ENCODE measurements at regions not wholly inside any gene's neighbourhood (a gene's known extent, or its start where the extent isn't known, plus 50 kb on each side); places are given as distances from the start of the nearest gene placed in this dataset.
"Not testable (repeated sequence)": the region's sequence is repeated elsewhere in the genome, so short reads cannot be mapped to it uniquely, and the experiment has no call there.

DNA sequence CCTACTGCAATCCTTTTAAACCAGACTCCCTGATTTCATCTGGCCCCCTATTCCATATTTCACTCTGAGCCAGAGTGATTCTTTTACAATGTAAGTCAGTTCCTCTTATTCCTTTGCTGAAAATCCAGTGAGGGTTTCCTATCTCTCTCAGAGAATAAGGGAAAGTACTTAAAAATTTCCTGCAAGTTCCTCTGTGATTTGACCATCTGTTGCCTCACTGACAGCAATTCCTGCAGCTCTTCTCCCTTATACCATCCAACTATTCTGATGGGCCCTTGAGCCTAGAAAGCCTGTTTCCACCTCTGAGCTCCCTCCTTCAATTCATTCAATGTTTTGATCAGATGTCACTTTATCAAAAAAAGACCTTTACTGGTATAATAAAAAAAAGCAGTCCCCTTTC lies 317.1 kb upstream of the CCNH start:
- no peak overlapping the region for H3K27ac ChIP-seq (ENCODE audit: low read length in 2 of 2)
- no peak for DNase-seq
- intact Hi-C loops (cut with micrococcal nuclease), result no loop called here
- no peaks in the 10 kb centered on the region for H3K9me3 Mint-ChIP-seq (ENCODE audit: insufficient read depth)
- H3K9ac ChIP-seq (ENCODE audit: low read length), result no peak overlapping the region
- no peaks in the 10 kb centered on the region for H3K9me3 ChIP-seq (ENCODE audit: control extremely low read depth in 1 of 3, control insufficient read depth in 2 of 3, insufficient read depth in 1 of 3, low read length in 2 of 3)
- H3K27me3 Mint-ChIP-seq, result peaks cover 7% of the 10 kb centered on the region
- no peaks in the 10 kb centered on the region for H3K4me1 ChIP-seq (ENCODE audit: control insufficient read depth in 2 of 2, insufficient read depth in 2 of 2, low read length in 2 of 2)
- no peaks in the 10 kb centered on the region for H3K36me3 ChIP-seq (replicated peaks in 1 of 2; ENCODE audit: control extremely low read depth in 1 of 2, control insufficient read depth in 1 of 2, extremely low read depth in 1 of 2, insufficient read depth in 2 of 2, low read length in 1 of 2)
- CTCF ChIA-PET, result no interaction called here
- no peak overlapping the region for H3K27ac Mint-ChIP-seq
- ATAC-seq (ENCODE audit: low read depth), result no peak
- no peak for TF ChIP-seq CTCF (IDR thresholded peaks at IDR 0.05)
- no peak for TF ChIP-seq EZH2 (IDR thresholded peaks at IDR 0.05; ENCODE audit: borderline replicate concordance, insufficient read depth, low read depth, low read length, poor library complexity, severe bottlenecking)
- no peaks in the 10 kb centered on the region for H4K20me1 ChIP-seq (ENCODE audit: control insufficient read depth, insufficient read depth, low read length, poor library complexity, severe bottlenecking)
- H2AFZ ChIP-seq (ENCODE audit: insufficient read depth, low read depth, low read length, poor library complexity, severe bottlenecking), result no peak overlapping the region
- no peaks in the 10 kb centered on the region for H3K27me3 ChIP-seq (replicated peaks in 1 of 4; ENCODE audit: control extremely low read depth in 1 of 4, control insufficient read depth in 3 of 4, insufficient read depth in 4 of 4, low read length in 3 of 4)
- H3K79me2 ChIP-seq (ENCODE audit: control insufficient read depth, insufficient read depth, low read length), result no peaks in the 10 kb centered on the region
- no peak overlapping the region for H3K4me3 ChIP-seq (ENCODE audit: control extremely low read depth in 1 of 5, extremely low read depth in 1 of 5, insufficient read depth in 1 of 5, low read depth in 2 of 5, low read length in 4 of 5)
- H3K4me1 Mint-ChIP-seq, result no peaks in the 10 kb centered on the region
- no peak overlapping the region for H3K4me3 Mint-ChIP-seq
- H3K4me2 ChIP-seq (replicated peaks; ENCODE audit: low read depth, low read length, poor library complexity, severe bottlenecking), result no peak overlapping the region
- POLR2A ChIA-PET, result no interaction called here

DNA sequence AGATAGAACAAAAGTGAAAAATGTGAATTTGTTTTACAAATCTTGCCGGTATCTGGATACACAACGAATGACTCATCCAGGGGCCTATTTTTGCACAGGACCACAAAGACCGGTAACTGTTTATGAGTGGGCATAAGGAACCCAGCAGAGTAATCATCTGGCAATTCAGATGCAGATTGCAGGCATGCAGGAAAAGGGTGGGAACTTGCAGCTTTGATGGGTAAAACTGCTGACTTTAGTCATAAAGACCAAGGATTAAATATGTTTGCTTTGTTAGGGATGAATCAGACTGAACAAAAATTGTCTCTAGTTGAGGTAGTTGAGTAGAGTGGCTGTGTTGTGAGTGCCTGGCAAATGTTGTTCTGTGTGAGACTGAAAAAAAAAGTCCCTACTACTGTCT lies 309.6 kb upstream of the CCNH start:
- CTCF ChIA-PET, result no interaction called here
- H3K27ac Mint-ChIP-seq, result no peak overlapping the region
- no peak overlapping the region for H3K27ac ChIP-seq (ENCODE audit: low read length in 2 of 2)
- no peaks in the 10 kb centered on the region for H3K4me1 Mint-ChIP-seq
- H3K4me1 ChIP-seq (ENCODE audit: control insufficient read depth in 2 of 2, insufficient read depth in 2 of 2, low read length in 2 of 2), result no peaks in the 10 kb centered on the region
- H3K4me2 ChIP-seq (replicated peaks; ENCODE audit: low read depth, low read length, poor library complexity, severe bottlenecking), result no peak overlapping the region
- peaks cover 3% of the 10 kb centered on the region for H3K27me3 Mint-ChIP-seq
- no peaks in the 10 kb centered on the region for H3K9me3 Mint-ChIP-seq (ENCODE audit: insufficient read depth)
- no peaks in the 10 kb centered on the region for H3K36me3 ChIP-seq (replicated peaks in 1 of 2; ENCODE audit: control extremely low read depth in 1 of 2, control insufficient read depth in 1 of 2, extremely low read depth in 1 of 2, insufficient read depth in 2 of 2, low read length in 1 of 2)
- no peaks in the 10 kb centered on the region for H4K20me1 ChIP-seq (ENCODE audit: control insufficient read depth, insufficient read depth, low read length, poor library complexity, severe bottlenecking)
- no peak overlapping the region for H2AFZ ChIP-seq (ENCODE audit: insufficient read depth, low read depth, low read length, poor library complexity, severe bottlenecking)
- TF ChIP-seq CTCF (IDR thresholded peaks at IDR 0.05) (no peak), EZH2 (IDR thresholded peaks at IDR 0.05; ENCODE audit: borderline replicate concordance, insufficient read depth, low read depth, low read length, poor library complexity, severe bottlenecking) (no peak)
- no peak for ATAC-seq (ENCODE audit: low read depth)
- no peak overlapping the region for H3K4me3 ChIP-seq (ENCODE audit: control extremely low read depth in 1 of 5, extremely low read depth in 1 of 5, insufficient read depth in 1 of 5, low read depth in 2 of 5, low read length in 4 of 5)
- DNase-seq, result no peak
- H3K9me3 ChIP-seq (ENCODE audit: control extremely low read depth in 1 of 3, control insufficient read depth in 2 of 3, insufficient read depth in 1 of 3, low read length in 2 of 3), result peaks cover 0 to 5% (median 0%) of the 10 kb centered on the region in 3 donors
- POLR2A ChIA-PET, result no interaction called here
- no peak overlapping the region for H3K4me3 Mint-ChIP-seq
- WGBS (ENCODE audit: insufficient coverage), result 71% methylated on average over 3 of the region's 3 CpGs
- H3K9ac ChIP-seq (ENCODE audit: low read length), result no peak overlapping the region
- intact Hi-C loops (cut with micrococcal nuclease), result no loop called here
- no peaks in the 10 kb centered on the region for H3K27me3 ChIP-seq (replicated peaks in 1 of 4; ENCODE audit: control extremely low read depth in 1 of 4, control insufficient read depth in 3 of 4, insufficient read depth in 4 of 4, low read length in 3 of 4)
- no peaks in the 10 kb centered on the region for H3K79me2 ChIP-seq (ENCODE audit: control insufficient read depth, insufficient read depth, low read length)

DNA sequence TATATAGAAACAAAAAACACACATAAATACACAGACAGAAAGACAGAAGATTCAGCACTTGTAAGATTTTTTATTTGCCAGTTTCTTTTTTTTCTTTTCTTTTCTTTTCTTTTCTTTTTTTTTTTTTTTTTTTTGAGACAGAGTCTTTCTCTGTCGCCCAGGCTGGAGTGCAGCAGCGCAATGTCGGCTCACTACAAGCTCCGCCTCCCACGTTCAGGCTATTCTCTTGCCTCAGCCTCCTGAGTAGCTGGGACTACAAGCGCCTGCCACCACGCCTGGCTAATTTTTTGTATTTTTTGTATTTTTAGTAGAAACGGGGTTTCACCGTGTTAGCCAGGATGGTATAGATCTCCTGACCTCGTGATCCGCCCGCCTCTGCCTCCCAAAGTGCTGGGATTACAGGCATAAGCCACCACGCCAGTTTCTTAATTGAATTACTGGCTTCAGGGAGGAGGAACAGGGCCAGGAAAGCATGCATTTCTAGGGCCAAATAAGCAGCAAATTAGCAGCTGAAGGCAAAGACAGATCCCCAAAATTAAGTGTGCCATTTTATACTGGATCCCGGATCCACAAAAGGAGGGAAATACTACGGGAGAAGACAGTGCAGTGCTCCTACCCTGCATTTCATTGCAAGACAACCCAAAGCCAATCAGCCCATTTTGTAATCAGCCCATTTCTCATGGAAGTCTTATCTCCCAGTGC lies 305.6 kb upstream of the CCNH start:
- H3K4me1 ChIP-seq (ENCODE audit: control insufficient read depth in 2 of 2, insufficient read depth in 2 of 2, low read length in 2 of 2); POLR2A ChIA-PET: not testable (repeated sequence)

More for the DNA sequence above, 305.6 kb upstream of the CCNH start:
- H2AFZ ChIP-seq (ENCODE audit: insufficient read depth, low read depth, low read length, poor library complexity, severe bottlenecking); H3K4me3 Mint-ChIP-seq; CTCF ChIA-PET; H3K79me2 ChIP-seq (ENCODE audit: control insufficient read depth, insufficient read depth, low read length); H3K4me2 ChIP-seq (replicated peaks; ENCODE audit: low read depth, low read length, poor library complexity, severe bottlenecking); H3K27ac Mint-ChIP-seq; H3K9ac ChIP-seq (ENCODE audit: low read length); H3K9me3 Mint-ChIP-seq (ENCODE audit: insufficient read depth); DNase-seq; H3K4me1 Mint-ChIP-seq; intact Hi-C loops (cut with micrococcal nuclease); H3K27me3 ChIP-seq (replicated peaks in 1 of 4; ENCODE audit: control extremely low read depth in 1 of 4, control insufficient read depth in 3 of 4, insufficient read depth in 4 of 4, low read length in 3 of 4); H3K27me3 Mint-ChIP-seq; H3K9me3 ChIP-seq (ENCODE audit: control extremely low read depth in 1 of 3, control insufficient read depth in 2 of 3, insufficient read depth in 1 of 3, low read length in 2 of 3); H3K4me3 ChIP-seq (ENCODE audit: control extremely low read depth in 1 of 5, extremely low read depth in 1 of 5, insufficient read depth in 1 of 5, low read depth in 2 of 5, low read length in 4 of 5); ATAC-seq (ENCODE audit: low read depth); H4K20me1 ChIP-seq (ENCODE audit: control insufficient read depth, insufficient read depth, low read length, poor library complexity, severe bottlenecking); H3K27ac ChIP-seq (ENCODE audit: low read length in 2 of 2); H3K36me3 ChIP-seq (replicated peaks in 1 of 2; ENCODE audit: control extremely low read depth in 1 of 2, control insufficient read depth in 1 of 2, extremely low read depth in 1 of 2, insufficient read depth in 2 of 2, low read length in 1 of 2): not testable (repeated sequence)
- 96% methylated on average over 14 of the region's 15 CpGs for WGBS (ENCODE audit: insufficient coverage)

Data from B cell (primary cell).